OCI-LY3 (cell line): ENCODE measurements at regions not wholly inside any gene's neighbourhood (a gene's known extent, or its start where the extent isn't known, plus 50 kb on each side); places are given as distances from the start of the nearest gene placed in this dataset.

Experiments used
- CTCF ChIP-seq: fragments of 200-600, 300-600 bp; sonication (generic); IDR thresholded peaks from 2 replicates; pipeline ENCODE4 v1.5.1; 2014; ENCODE audit warnings: antibody characterized with exemption, low read length, low read depth
- EZH2phosphoT487 ChIP-seq: fragments of 200-600 bp; shearing (Covaris generic); IDR thresholded peaks from 2 replicates; pipeline ENCODE4 v1.6.1; 2018; ENCODE audit warnings: antibody characterized with exemption, mixed run types, low read depth

GRCh38 chr3:168802766-168803165 is 707.0 kb upstream of the GOLIM4 start:
- TF ChIP-seq CTCF (no peak), EZH2phosphoT487 (no peak)
